HS-5 (cell line): ENCODE measurements at regions not wholly inside any gene's neighbourhood (a gene's known extent, or its start where the extent isn't known, plus 50 kb on each side); places are given as distances from the start of the nearest gene placed in this dataset.
"Not testable (repeated sequence)": the region's sequence is repeated elsewhere in the genome, so short reads cannot be mapped to it uniquely, and the experiment has no call there.

ENCODE experiments used
- DNase-seq: peaks from one replicate; pipeline ENCODE4 v3.0.0-alpha.2; 2012; ENCODE audit warnings: low read depth

GRCh38 chr21:18104802-18105201 is 139.8 kb upstream of the CHODL start:
- DNase-seq, result no peak

DNA sequence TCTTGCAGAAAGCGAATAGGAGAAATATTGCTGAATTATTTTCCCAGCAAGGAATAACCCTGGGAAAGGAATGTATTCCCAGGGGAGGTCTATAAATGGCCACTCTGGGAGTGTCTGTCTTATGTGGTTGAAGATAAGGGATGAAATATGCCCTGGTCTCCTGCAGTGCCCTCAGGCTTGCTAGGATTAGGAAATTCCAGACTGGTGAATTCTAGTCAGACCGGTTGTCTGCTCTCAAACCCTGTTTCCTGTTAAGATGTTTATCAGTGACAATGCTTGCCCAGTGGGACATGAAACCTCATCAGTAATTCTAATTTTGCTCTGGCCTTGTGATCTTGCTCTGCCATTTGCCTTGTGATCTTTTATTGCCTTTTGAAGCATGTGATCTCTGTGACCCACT is 148.2 kb upstream of the CHODL start:
- DNase-seq, result not testable (repeated sequence)

- DNase-seq, result no peak
These were observed 154.8 kb upstream of the CHODL start for GRCh38 chr21:18089786-18090185.

- DNase-seq, result no peak
These were observed 174.2 kb upstream of the CHODL start for GRCh38 chr21:18070392-18070791.

DNA sequence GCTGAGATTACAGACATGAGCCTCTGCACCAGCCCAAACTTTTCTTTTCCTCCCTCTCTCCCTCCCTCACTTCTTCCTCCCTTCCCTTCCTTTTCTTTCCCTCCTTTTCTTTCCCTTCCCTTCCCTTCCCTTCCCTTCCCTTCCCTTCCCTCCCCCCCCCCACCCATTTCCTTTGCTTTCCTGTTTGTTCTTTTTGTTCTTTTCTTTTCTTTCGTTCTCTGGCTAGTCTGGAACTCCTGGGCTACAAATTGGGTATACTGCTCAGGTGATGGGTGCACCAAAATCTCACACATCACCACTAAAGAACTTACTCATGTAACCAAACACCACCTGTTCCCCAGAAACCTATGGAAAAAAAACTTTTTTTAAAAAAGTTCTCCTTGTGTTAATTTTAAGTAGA is 174.8 kb upstream of the CHODL start:
- no peak for DNase-seq

- no peak for DNase-seq
These were observed 184.2 kb upstream of the CHODL start for GRCh38 chr21:18060402-18060801.

DNA sequence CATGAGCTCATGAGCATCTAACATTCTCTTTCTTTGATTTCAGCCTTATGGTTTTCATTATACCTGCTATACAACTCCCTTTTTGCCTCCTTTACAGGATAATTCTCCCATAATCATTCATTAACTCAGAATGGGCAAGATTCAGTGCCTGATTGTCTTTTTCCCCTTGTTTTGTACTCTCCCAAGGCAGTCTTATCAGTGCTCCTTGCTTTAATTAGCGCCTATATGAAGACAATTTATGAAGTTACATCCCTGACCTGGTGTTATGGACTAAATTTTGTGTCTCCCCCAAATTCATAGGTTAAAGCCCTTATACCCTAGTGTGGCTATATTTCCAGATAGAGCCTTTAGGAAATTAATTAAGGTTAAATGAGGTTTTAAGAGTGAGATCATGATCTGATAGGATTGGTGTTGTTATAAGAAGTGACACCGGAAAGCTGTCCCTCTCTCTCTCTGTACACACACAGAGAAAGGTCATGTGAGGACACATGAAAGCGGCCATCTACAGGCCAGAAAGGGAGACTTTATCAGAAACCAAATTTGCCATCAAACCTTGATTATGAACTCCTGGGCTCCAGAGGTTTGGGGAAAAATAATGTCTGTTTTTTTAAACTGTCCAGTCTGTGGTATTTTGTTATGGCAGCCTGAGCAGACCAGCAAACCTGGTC is 185.8 kb upstream of the CHODL start:
- DNase-seq, result no peak

GRCh38 chr21:18053151-18053550 is 191.5 kb upstream of the CHODL start:
- no peak for DNase-seq

DNA sequence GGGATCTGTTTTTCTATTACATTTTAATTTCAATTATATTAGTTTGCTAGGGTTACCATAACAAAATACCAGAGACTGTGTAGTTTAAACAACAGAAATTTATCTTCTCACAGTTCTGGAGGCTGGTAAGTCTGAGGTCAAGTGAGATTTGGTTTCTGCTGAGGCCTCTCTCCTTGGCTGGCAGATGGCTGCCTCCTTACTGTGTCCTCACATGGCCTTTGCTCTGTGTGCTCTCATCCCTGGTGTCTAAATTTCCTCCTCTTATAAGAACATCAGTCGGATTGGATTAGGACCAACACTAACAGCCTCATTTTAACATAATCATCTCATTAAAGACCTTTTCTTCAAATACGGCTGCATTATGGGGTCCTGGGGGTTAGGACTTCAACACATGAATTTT is 195.2 kb upstream of the CHODL start:
- DNase-seq, result no peak

GRCh38 chr21:18041012-18041411 is 203.6 kb upstream of the CHODL start:
- DNase-seq, result peak; percentile 14

GRCh38 chr21:18030248-18030647 is 211.1 kb upstream of the C21orf91 start:
- DNase-seq, result no peak

DNA sequence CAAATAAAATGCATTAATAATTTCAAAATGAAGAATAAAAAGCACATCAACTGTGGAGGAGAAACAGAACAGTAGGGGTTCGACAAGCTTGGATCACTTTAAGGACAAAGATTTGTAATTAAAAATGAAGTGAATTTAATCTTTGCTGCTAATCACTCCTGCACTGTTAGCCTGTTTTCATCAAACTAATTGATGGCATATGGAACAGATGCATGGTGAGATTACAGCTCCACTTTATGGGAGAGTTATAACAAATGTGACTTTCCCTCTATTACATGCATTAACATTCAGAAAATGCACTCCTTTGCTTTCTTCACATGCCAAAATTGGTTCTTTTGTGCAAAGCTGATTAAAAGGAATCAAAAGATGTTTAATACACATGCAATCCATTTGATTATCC is 207.2 kb upstream of the C21orf91 start:
- no peak for DNase-seq

DNA sequence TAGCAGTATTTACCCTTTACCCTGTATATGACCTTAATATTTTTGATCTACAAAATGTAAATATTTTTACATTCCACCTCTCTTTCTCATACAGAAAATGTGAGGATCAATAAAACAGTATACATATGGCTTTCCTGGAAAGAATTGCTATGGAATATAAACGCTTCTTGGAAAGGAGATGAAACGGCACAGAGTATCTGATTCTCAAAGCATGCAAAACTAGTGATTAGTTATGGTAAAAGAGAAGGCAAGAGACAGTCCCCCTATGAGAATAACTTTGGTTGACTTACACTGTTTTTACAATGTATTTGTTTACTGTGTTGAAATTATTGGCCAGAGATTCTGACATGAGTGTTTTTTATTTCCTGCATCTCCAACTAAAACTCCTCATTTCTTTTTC is 204.6 kb upstream of the C21orf91 start:
- DNase-seq, result no peak

- no peak for DNase-seq
These were observed 204.0 kb upstream of the C21orf91 start for GRCh38 chr21:18023157-18023556.

DNA sequence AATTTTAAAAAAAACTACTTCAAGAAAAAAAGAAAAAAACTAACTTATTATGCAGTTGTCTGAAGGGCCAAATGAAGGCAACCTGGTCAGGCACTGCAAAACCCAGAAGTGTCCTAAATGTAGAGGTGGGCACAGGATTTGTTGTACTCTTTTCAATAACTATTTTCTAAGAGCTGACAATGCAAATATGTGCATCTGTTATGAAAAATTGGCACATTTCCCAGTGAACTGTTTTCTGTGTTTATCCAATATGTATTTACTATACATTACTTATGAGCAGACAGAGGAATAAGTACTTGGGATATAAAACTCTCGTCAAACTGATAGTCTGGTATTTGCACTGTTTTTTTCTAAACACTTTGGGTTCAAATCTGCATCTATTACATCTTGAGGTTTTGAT is 188.0 kb upstream of the C21orf91 start:
- no peak for DNase-seq

DNA sequence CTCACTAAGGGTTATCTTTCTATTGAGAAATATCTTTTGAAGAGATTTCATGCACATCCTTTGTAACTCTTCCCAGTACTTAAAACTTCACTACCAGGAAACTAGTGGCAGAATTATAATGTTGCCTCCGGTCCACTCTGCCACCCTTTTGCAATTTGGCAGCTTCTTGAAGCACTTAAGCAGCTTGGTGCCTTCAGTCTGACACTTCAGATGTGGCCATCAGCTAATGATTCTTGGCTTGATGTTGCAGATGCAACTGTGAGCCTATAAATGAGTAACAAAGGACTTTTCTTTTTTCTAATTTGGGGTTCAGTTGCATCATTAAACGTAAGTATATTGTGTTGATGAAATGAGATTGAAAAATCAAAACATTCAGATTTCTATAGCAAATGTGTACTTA is 187.5 kb upstream of the C21orf91 start:
- no peak for DNase-seq

- DNase-seq, result no peak
These were observed 183.2 kb upstream of the C21orf91 start for GRCh38 chr21:18002393-18002792.

DNA sequence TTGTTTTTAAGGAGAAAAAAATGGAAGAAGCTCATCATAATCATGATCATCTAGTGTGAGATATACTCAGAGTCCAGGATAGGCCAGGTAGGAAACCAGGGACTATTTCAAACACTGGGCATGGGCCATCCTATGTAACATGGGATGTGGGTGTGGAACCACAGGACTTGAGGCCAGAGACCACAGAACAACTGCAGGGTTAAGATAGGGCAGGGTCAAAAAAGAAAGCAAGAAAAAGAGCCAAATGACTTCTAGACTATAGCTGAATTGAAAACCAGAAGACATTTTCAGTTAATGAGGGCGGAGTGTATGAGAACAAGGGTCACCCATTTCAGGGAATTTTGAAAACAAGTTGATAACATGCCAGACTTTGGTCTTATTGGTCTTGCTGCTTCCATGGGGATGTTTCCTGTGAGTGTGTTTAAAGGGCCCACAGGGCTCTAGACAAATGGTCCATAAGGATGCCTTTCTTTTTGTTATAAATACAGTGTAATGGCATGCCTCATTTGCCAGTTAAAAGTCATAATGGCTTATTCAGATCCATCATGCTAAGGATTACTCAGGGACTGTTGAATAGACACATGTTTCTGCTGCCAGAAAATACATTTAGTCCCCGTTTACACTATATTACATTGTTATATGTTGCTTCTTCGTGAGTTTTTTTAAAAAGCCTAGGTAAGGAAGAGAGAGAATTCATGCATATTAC is 182.0 kb upstream of the C21orf91 start:
- no peak for DNase-seq

DNA sequence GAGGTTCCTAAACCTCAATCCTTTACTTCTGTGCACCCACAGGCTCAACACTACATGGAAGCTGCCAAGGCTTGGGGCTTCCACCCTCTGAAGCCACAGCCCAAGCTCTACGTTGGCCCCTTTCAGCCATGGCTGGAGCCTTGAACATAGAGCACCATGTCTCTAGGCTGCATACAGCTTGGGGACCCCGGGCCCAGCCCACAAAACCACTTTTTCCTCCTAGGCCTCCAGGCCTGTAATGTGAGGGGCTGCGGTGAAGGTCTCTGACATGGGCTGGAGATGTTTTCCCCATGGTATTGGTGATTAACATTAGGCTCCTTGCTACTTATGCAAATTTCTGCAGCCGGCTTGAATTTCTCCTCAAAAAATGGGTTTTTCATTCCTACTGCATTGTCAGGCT is 179.4 kb upstream of the C21orf91 start:
- not testable (repeated sequence) for DNase-seq

DNA sequence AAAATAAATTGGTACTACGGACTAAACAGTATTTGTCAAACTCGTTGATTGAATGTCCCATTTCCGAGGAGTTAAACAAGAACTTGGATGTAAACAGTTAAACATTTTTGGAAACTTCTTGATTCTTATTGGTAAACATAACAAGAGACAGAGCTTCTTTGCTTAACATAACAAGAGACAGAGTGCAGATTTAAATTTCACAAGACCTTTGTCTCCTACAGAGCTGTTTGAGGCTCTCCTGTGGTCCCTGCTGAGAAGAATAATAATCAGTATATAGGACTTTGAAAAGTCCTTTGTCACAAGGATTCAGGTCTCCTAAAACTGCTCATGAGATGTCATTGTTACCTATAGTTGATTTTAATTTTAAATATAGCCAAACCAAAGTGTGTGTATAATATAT is 170.6 kb upstream of the C21orf91 start:
- DNase-seq, result no peak

GRCh38 chr21:17988102-17988437 is 168.9 kb upstream of the C21orf91 start:
- no peak for DNase-seq

- no peak for DNase-seq
These were observed 168.4 kb upstream of the C21orf91 start for GRCh38 chr21:17987382-17988101.

- DNase-seq, result no peak
These were observed 162.0 kb upstream of the C21orf91 start for GRCh38 chr21:17981060-17981740.
